ENCODE measurements at regions not wholly inside any gene's neighbourhood (a gene's known extent, or its start where the extent isn't known, plus 50 kb on each side); places are given as distances from the start of the nearest gene placed in this dataset.
"Not testable (repeated sequence)": the region's sequence is repeated elsewhere in the genome, so short reads cannot be mapped to it uniquely, and the experiment has no call there.

DNA sequence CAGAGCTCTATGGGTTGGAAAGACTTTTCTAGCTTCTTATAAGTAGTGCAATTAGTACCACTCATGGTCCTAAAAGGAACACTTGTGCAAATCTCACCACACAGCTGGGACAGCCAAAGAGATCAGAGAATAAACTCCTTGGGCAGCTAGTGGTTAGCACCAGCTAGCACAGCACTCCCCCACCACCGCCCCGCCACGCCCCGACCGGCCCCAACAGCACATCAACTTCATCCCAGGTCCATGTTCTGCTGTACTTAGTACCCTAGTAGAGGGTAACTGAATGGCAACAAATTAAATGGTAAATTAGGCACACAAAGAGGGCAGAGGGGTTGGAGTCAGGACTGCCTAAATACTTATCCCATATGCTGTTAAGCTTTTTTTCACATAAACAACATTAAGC, 118.3 kb upstream of the NPAP1 start:
- TF ChIP-seq, protein P1, sequence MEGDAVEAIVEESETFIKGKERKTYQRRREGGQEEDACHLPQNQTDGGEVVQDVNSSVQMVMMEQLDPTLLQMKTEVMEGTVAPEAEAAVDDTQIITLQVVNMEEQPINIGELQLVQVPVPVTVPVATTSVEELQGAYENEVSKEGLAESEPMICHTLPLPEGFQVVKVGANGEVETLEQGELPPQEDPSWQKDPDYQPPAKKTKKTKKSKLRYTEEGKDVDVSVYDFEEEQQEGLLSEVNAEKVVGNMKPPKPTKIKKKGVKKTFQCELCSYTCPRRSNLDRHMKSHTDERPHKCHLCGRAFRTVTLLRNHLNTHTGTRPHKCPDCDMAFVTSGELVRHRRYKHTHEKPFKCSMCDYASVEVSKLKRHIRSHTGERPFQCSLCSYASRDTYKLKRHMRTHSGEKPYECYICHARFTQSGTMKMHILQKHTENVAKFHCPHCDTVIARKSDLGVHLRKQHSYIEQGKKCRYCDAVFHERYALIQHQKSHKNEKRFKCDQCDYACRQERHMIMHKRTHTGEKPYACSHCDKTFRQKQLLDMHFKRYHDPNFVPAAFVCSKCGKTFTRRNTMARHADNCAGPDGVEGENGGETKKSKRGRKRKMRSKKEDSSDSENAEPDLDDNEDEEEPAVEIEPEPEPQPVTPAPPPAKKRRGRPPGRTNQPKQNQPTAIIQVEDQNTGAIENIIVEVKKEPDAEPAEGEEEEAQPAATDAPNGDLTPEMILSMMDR (IDR thresholded peaks at IDR 0.05; ENCODE audit: insufficient read depth, low read depth, low read length): not testable (repeated sequence)
- TF ChIP-seq EZH2 (IDR thresholded peaks at IDR 0.05; ENCODE audit: insufficient read depth, low read length): not testable (repeated sequence)
